ENCODE measurements at regions not wholly inside any gene's neighbourhood (a gene's known extent, or its start where the extent isn't known, plus 50 kb on each side); places are given as distances from the start of the nearest gene placed in this dataset.
"Not testable (repeated sequence)": the region's sequence is repeated elsewhere in the genome, so short reads cannot be mapped to it uniquely, and the experiment has no call there.

GRCh38 chr14:101628975-101629374 lies 67.7 kb downstream of the DIO3 start:
- H3K27me3 Mint-ChIP-seq: peaks cover 4% of the 10 kb centered on the region
- no peak for ATAC-seq

GRCh38 chr14:101630056-101630965 lies 69.0 kb downstream of the DIO3 start:
- H3K27ac Mint-ChIP-seq: no peak overlapping the region
- peaks cover 11% of the 10 kb centered on the region for H3K27me3 Mint-ChIP-seq
- H3K4me1 Mint-ChIP-seq: peaks cover 2% of the 10 kb centered on the region
- CTCF ChIA-PET: no interaction called here
- no peaks in the 10 kb centered on the region for H3K36me3 Mint-ChIP-seq
- no peak for DNase-seq
- no peaks in the 10 kb centered on the region for H3K9me3 Mint-ChIP-seq (ENCODE audit: low read depth)
- no peak for ATAC-seq
- no peak overlapping the region for H3K4me3 Mint-ChIP-seq

More at GRCh38 chr14:101628975-101629374, 67.7 kb downstream of the DIO3 start:
- Mint-ChIP-seq H3K9me3 (ENCODE audit: low read depth) (no peaks in the 10 kb centered on the region), H3K36me3 (no peaks in the 10 kb centered on the region), H3K27ac (no peak overlapping the region), H3K4me1 (no peaks in the 10 kb centered on the region), H3K4me3 (no peak overlapping the region)
- CTCF ChIA-PET: interaction anchor here (0.6 to 1.1 kb wide), 3 partner anchors 25 to 186 kb away, joined by 3 read pairs; no protein-coding TSS in a partner anchor
- DNase-seq: no peak

GRCh38 chr14:101631199-101631598 lies 69.9 kb downstream of the DIO3 start:
- peaks cover 15% of the 10 kb centered on the region for H3K27me3 Mint-ChIP-seq
- CTCF ChIA-PET: no interaction called here
- ATAC-seq: no peak
- no peak overlapping the region for H3K4me3 Mint-ChIP-seq
- no peaks in the 10 kb centered on the region for H3K36me3 Mint-ChIP-seq
- H3K9me3 Mint-ChIP-seq (ENCODE audit: low read depth): no peaks in the 10 kb centered on the region
- peaks cover 7% of the 10 kb centered on the region for H3K4me1 Mint-ChIP-seq
- H3K27ac Mint-ChIP-seq: no peak overlapping the region
- DNase-seq: no peak

GRCh38 chr14:101631970-101632369 lies 70.7 kb downstream of the DIO3 start:
- ATAC-seq, H3K27ac Mint-ChIP-seq: not testable (repeated sequence)
- peaks cover 22% of the 10 kb centered on the region for H3K27me3 Mint-ChIP-seq

GRCh38 chr14:101632520-101632919 lies 71.2 kb downstream of the DIO3 start:
- Mint-ChIP-seq H3K9me3 (ENCODE audit: low read depth) (no peaks in the 10 kb centered on the region), H3K27ac (no peak overlapping the region), H3K27me3 (peaks cover 23% of the 10 kb centered on the region), H3K36me3 (no peaks in the 10 kb centered on the region), H3K4me3 (no peak overlapping the region), H3K4me1 (peaks cover 14% of the 10 kb centered on the region)
- CTCF ChIA-PET: no interaction called here
- DNase-seq (no peak), ATAC-seq (no peak)

More at GRCh38 chr14:101631970-101632369, 70.7 kb downstream of the DIO3 start:
- CTCF ChIA-PET; H3K9me3 Mint-ChIP-seq (ENCODE audit: low read depth); DNase-seq; H3K4me3 Mint-ChIP-seq; H3K36me3 Mint-ChIP-seq: not testable (repeated sequence)
- peaks cover 14% of the 10 kb centered on the region for H3K4me1 Mint-ChIP-seq

GRCh38 chr14:101633276-101633675 lies 72.0 kb downstream of the DIO3 start:
- ATAC-seq: no peak
- CTCF ChIA-PET: interaction anchor here (1.6 kb wide), 1 partner anchor 10 kb away, joined by 3 read pairs; no protein-coding TSS in a partner anchor

GRCh38 chr14:101634202-101634849 lies 73.0 kb downstream of the DIO3 start:
- H3K27ac Mint-ChIP-seq: no peak overlapping the region

More at GRCh38 chr14:101633276-101633675, 72.0 kb downstream of the DIO3 start:
- Mint-ChIP-seq H3K4me3 (no peak overlapping the region), H3K4me1 (peaks cover 14% of the 10 kb centered on the region), H3K36me3 (no peaks in the 10 kb centered on the region), H3K9me3 (ENCODE audit: low read depth) (no peaks in the 10 kb centered on the region), H3K27ac (no peak overlapping the region), H3K27me3 (peaks cover 22% of the 10 kb centered on the region)
- no peak for DNase-seq

GRCh38 chr14:101634850-101635748 lies 73.8 kb downstream of the DIO3 start:
- CTCF ChIA-PET: interaction anchor here (0.5 to 1.6 kb wide), 2 partner anchors 8 to 49 kb away, joined by 3 read pairs; no protein-coding TSS in a partner anchor
- DNase-seq (no peak), ATAC-seq (no peak)
- H3K4me3 Mint-ChIP-seq: no peak overlapping the region
- H3K9me3 Mint-ChIP-seq (ENCODE audit: low read depth): no peaks in the 10 kb centered on the region
- no peak overlapping the region for H3K27ac Mint-ChIP-seq
- peaks cover 14% of the 10 kb centered on the region for H3K4me1 Mint-ChIP-seq
- H3K36me3 Mint-ChIP-seq: no peaks in the 10 kb centered on the region
- H3K27me3 Mint-ChIP-seq: peaks cover 37% of the 10 kb centered on the region

More at GRCh38 chr14:101634202-101634849, 73.0 kb downstream of the DIO3 start:
- Mint-ChIP-seq H3K36me3 (no peaks in the 10 kb centered on the region), H3K4me3 (no peak overlapping the region), H3K27me3 (peaks cover 30% of the 10 kb centered on the region), H3K9me3 (ENCODE audit: low read depth) (no peaks in the 10 kb centered on the region), H3K4me1 (peaks cover 14% of the 10 kb centered on the region)
- DNase-seq (no peak), ATAC-seq (no peak)
- CTCF ChIA-PET: interaction anchor here (1.6 kb wide), 1 partner anchor 9 kb away, joined by 3 read pairs; no protein-coding TSS in a partner anchor

GRCh38 chr14:101635749-101636560 lies 74.7 kb downstream of the DIO3 start:
- no peak overlapping the region for H3K27ac Mint-ChIP-seq
- peaks cover 14% of the 10 kb centered on the region for H3K4me1 Mint-ChIP-seq
- H3K27me3 Mint-ChIP-seq: peaks cover 43% of the 10 kb centered on the region
- DNase-seq: peak; percentile 57
- ATAC-seq: peak; percentile 83
- H3K9me3 Mint-ChIP-seq (ENCODE audit: low read depth): no peaks in the 10 kb centered on the region
- H3K36me3 Mint-ChIP-seq: no peaks in the 10 kb centered on the region
- no peak overlapping the region for H3K4me3 Mint-ChIP-seq
- CTCF ChIA-PET: interaction anchor here (0.5 kb wide), 1 partner anchor 49 kb away, joined by 3 read pairs; no protein-coding TSS in a partner anchor

GRCh38 chr14:101639241-101639833 lies 78.0 kb downstream of the DIO3 start:
- Mint-ChIP-seq H3K27ac (no peak overlapping the region), H3K36me3 (no peaks in the 10 kb centered on the region), H3K9me3 (ENCODE audit: low read depth) (no peaks in the 10 kb centered on the region), H3K4me1 (peaks cover 11% of the 10 kb centered on the region), H3K4me3 (no peak overlapping the region), H3K27me3 (peaks cover 64% of the 10 kb centered on the region)
- no peak for ATAC-seq
- DNase-seq: no peak
- CTCF ChIA-PET: no interaction called here

- ATAC-seq: no peak
- no peak for DNase-seq
- no peaks in the 10 kb centered on the region for H3K9me3 Mint-ChIP-seq (ENCODE audit: low read depth)
- CTCF ChIA-PET: interaction anchor here (0.9 kb wide), 1 partner anchor 9 kb away, joined by 3 read pairs; no protein-coding TSS in a partner anchor
- H3K4me3 Mint-ChIP-seq: no peak overlapping the region
- H3K4me1 Mint-ChIP-seq: no peaks in the 10 kb centered on the region
- peaks cover 76% of the 10 kb centered on the region for H3K27me3 Mint-ChIP-seq
- no peaks in the 10 kb centered on the region for H3K36me3 Mint-ChIP-seq
- H3K27ac Mint-ChIP-seq: no peak overlapping the region
These were observed 82.4 kb downstream of the DIO3 start for GRCh38 chr14:101643651-101644050.

- CTCF ChIA-PET: no interaction called here
- Mint-ChIP-seq H3K9me3 (ENCODE audit: low read depth) (no peaks in the 10 kb centered on the region), H3K4me3 (no peak overlapping the region), H3K27me3 (peaks cover 81% of the 10 kb centered on the region), H3K4me1 (no peaks in the 10 kb centered on the region), H3K36me3 (no peaks in the 10 kb centered on the region), H3K27ac (no peak overlapping the region)
- DNase-seq (no peak), ATAC-seq (no peak)
These were observed 92.8 kb downstream of the DIO3 start for GRCh38 chr14:101654051-101654450.
